IPS DF 4.7 (cell line): ENCODE measurements at regions not wholly inside any gene's neighbourhood (a gene's known extent, or its start where the extent isn't known, plus 50 kb on each side); places are given as distances from the start of the nearest gene placed in this dataset.

Experiments used
- DNase-seq: peaks from one replicate; pipeline ENCODE4 v3.0.0-alpha.2; 2013; ENCODE audit warnings: low spot score; ENCODE audit errors: extremely low read depth

DNA sequence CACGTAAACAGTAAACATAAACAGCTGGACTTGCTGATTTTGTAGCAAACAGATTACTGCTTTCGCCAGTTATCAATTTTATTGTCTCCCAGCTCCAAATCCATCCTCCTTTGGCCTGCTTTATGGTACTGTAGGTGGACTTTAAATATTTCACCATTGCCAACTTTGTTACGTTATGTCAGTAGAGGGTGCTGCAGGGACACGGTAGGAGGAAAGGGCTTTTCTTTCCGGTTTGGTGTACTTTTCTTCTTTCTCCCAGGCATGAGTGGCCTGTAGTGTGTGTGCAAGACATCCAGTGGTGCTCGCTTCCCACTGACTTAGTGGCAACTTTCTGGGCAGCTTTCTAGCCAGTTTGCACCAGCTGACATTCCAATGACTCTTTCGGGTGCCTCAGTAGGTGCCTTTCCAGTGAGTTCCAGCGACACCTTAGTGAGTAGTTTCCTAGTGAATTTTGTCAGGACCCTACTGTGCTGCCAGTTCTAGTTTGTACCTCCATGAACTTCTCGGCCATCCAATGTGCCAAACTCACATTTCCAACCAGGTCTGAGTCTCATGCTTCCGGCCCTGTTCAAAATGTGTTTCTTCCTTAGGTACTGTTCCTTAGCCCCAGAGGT is 267.6 kb upstream of the TENM4 start:
- DNase-seq, result peak; percentile 53

DNA sequence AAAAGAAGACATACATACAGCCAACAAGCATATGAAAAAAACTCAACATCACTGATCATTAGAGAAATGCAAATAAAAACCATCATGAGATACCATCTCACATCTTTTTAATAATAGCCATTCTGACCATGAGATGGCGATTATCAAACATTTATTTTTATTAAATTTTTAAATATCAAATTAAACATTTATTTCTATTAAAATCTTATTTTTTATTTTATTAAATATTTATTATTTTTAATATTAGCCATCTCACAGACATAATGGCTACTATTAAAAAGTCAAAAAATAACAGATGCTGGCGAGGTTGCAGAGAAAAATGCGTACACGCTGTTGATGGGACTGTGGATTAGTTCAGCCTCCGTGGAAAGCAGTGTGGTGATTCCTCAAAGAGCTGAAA is 264.8 kb upstream of the TENM4 start:
- DNase-seq, result no peak

DNA sequence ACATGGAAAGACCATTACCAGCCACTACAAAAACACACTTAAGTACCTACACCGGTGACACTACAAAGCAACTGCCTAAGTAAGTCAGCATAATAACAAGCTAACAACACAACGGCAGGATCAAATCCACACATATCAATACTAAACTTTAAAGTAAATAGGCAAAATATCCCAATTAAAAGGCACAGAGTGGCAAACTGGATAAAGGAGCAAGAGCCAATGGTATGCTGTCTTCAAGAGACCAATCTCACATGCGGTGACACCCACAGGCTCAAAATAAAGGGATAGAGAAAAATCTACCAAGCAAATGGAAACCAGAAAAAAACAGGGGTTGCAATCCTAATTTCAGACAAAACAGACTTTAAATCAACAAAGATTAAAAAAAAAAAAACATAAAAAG is 261.5 kb upstream of the TENM4 start:
- DNase-seq, result no peak

DNA sequence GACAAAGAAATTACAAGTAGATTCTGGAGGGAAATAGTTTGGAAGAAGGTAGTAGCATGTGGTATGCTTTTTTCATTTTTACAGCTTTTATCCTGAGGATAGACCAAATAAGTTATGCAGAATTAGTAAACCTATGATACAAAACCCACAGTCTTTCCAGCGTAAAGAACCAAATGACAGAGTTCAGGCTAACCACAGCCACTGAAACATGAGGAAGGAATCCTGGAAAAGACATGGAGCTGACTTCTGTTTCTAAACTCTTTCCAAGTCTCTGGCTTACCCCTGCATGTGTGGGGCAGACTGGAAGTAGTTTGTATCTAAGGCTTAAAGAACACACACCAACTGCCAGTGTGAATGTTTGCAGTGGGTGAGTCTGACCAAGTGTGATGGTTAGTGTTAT is 258.4 kb upstream of the TENM4 start:
- DNase-seq, result no peak

DNA sequence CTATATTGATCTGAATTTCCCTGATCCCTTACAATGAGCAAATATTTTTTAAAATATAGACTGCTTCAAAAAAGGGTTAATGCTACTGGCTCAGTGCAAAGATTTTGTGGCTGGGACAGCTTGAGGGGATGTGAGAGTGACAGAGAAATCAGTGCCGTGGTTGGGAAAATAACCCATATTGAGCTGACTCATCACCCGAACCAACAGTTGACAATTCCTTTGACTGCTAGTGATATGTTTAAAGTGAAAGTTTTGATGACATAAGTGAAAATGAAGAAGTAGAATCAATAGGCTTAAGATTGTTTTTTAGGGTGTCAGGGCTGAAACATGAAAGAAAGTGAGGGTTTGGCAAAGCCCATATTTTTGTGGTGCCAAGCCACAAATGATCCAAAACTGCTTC is 257.1 kb upstream of the TENM4 start:
- DNase-seq, result no peak

DNA sequence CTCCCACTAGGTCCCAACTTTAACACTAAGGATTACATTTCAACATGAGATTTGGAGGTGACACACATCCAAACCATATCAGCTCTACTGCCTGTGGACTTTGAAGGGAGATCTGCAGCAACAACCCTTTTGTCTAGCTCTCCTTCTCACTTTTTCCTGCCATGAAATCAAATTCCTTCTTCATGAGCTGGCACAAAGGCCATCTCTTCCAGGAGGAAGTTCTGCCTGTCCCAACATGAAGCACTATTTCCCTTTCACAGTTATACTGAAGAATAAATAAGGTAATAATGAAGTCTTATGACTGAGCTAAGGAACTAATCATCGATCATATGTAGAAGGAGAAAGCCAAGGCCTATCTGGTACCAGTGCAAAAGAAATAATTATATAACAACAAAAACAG is 253.5 kb upstream of the TENM4 start:
- no peak for DNase-seq

DNA sequence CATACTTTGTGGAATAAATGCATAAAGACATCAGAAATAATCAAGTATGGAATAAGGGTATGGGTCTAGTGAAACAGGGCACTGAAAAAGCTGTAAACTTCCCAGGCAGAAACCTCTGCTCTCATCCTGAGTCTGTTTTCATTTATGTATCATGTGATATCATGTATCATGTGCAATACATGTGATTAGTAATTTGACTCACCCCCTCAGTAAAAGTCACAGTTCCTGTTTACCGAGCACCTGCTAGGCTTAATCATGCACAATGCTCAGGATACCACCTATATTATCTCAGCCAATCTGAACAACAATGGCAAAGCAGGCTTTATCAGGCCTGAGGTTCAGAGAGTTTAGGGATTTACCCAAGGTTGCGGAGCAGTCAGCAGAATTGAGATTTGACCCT is 250.6 kb upstream of the TENM4 start:
- DNase-seq, result no peak

DNA sequence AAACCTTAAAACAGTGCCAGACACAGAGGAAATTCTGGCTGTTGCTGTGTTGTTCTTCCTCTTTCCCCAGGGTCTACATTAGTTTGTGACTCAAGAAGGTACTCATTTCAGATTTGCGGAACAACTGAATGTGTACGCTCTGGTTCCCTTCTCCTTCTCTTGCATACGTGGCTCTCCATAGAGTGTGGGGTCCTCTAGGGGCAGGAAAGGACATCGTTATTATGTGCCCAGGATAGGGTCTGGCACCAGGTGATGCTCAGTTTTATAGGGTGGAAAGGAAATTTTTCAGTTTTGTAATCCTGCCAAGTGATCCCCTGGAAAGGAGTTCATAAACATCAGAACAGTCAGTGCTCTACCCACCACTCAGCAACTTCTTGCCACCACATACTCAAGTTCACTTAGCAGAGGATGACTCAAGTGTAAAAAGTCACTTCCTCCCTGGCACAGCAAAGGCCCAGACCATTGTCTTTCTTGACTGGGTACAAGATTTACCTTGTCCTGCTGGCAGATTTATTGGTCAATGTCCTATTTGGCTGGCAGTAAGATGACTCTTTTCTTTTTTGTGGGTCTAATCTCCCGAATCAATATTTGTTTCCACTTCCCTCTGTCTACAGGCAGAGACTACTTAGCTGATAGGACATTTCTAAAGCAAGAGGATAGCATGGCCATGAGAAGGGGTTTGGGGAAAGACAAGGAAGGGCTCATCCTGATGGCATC is 246.0 kb upstream of the TENM4 start:
- no peak for DNase-seq

DNA sequence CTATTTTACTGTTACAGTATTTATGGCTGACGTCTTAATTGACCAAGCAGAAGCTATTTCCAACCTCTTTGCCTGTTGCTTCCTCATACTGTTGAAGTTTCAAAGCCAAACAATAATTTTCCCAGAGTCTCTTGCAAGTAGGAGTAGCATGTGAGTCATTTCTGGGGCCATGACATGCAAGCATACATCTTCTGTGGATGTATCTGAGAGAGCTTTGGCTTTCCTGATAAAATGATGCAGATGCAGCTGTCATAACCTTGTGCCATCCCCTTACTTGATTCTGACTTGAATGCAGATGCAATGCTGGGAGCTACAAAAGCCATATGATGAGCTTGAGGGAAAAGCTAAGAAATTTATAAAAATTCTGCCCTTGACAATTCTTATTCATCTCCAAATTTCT is 243.1 kb upstream of the TENM4 start:
- DNase-seq, result no peak

DNA sequence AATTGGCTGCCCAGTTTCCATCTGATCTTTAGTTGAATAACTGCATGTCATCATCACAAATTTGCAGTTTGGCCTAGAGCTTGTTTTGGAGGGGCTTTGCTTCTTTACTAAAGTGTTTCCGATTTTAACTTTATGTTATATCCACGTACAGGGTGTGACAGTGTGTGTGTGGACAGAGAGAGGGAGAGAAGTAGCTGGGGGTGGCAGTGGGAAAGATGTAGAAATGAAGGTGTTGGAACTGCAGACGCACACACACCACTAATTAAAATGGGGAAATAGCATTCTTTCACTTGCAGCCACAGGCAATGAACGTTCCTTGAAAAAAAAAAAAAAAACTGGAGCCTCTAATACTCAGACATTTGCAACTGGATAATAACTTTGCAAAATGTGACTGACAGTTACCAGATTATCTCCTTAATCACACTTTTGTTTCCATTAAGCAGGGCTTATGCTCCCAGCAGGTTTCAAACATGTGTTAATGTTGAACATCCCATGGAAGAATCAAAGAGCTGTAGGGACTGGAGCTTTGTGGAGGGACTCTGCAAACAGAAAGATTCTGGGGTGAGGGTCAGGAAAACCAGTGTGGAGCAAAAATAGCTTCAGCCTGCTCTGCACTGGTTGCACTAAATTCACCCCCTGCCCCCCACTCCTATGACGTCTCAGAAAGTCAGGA is 238.1 kb upstream of the TENM4 start:
- no peak for DNase-seq

DNA sequence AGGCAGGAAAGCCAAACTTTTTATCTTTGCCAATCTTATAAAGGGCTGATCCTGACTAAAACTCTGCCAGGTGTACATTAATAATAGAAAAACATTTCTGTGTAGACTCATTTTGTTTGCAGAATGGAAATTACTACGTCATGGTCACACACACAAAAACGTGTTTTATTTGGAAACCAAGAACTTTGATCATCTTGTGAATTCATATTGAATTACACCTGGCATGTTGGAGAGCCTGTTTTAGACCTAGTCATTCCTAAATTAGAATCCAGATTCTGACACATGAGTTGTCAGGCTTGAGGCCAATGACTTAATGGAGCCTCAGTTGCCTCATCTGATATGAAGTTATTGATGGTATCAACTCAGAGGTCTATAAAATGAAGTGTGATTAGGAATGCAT is 235.6 kb upstream of the TENM4 start:
- DNase-seq, result no peak

DNA sequence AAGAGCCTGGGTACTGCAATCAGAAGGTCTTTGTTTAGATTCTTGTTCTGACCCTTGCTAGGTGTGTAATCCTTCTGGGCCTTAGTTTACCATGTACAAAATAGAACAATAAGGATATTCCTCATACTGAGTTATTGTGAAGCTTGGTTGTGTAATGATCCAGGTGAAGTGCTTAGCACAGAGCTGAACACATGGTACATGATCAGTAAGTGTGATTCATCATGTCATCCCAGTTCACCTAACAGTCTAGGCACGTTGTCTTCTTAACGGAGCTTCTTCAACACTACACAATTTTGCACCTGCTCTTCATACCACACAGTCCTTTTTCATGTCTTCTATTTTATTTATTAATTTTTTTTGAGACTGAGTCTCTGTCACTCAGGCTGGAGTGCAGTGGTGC is 234.3 kb upstream of the TENM4 start:
- no peak for DNase-seq

DNA sequence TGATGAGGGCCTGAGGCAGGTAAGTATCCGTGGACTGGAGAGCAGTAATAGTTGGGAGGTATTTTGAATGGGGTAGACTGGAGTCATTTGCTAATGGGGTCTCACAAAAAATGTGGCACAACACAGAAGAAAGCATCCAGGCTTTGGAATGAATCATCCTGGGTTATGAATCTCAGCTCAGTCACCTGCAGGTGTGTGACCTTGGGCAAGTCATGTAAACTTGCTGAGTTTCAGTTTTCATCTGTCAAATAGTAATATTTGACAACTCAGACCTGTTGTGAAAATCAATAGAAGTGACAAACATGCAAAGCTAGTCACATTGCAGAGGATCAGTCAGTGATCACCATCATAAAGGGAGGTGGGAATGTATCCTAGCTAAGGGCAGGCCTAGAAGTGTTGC is 232.0 kb upstream of the TENM4 start:
- no peak for DNase-seq

DNA sequence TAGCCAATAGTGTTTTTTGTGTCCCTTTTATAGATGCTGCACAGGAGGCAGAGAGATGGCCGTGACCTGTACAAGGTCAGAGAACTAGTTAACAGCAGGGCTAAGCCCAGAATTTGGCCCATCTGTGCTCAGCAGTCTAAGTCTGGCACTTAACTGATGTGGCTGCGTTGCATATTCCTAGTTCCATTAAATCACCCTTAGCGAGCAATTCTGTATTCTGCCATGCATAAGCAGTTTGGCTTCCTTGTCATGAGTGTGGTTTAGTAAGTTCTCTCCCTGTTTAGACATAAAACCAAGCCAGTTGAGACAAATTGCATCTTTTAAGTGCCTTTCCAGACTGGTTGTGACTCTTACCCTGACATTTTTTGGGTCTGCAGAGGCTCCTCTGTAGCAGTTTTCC is 230.6 kb upstream of the TENM4 start:
- DNase-seq, result no peak

DNA sequence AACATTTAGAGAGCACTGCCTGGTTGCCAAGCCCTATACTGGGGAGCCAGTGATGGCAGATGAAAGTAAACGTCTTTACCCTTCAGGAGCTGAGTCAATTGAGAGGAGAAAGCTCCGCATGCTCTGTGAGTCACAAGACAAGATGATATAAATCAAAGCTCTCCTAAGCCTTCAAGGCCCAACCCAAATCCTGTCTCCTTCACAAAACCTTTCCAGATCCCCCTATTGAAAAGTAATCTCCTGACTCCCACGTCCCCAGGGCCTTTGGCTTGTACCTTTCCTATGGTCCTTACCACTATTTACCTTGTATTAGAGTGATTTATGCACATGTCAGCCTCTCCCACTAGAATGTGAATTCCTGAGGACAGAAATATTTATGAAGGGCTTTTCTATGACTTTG is 230.1 kb upstream of the TENM4 start:
- DNase-seq, result no peak

DNA sequence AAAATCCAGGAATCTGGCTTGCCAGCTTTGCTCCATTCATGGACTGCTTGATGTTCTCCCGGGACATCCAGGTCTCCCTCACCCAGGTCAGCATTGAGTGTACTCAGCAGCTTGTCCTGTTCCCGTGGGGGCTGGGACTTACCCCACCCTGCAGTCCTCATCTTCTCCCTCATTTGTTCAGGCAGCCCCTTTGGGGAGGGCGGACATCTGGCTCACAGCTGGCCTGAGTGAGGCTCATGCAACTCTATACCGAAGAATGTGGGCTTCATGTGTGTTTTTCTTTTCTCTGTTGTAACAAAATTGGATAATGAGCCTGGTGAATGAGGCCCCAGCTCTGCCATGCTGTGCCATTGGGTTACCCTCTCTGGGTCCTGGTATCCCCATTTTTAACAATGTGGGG is 227.7 kb upstream of the TENM4 start:
- no peak for DNase-seq

DNA sequence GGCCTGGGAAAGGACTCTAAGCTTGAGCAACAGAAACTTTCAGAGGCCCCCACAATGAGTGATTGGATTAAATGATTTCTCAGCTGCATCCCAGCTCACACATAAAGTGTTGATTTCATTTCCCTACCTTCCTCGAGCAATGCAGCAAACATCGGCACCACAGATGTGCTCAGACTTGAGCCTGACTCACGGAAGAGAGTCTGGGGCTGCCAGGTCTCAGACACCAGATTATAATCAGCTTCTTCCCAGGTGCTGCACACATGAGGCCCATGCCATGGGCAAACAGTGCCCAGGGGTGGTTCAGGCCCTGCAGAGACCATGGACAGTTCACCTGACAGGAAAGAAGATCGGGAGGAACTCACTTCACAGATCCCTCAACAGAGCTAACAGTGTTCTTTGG is 226.6 kb upstream of the TENM4 start:
- DNase-seq, result no peak

DNA sequence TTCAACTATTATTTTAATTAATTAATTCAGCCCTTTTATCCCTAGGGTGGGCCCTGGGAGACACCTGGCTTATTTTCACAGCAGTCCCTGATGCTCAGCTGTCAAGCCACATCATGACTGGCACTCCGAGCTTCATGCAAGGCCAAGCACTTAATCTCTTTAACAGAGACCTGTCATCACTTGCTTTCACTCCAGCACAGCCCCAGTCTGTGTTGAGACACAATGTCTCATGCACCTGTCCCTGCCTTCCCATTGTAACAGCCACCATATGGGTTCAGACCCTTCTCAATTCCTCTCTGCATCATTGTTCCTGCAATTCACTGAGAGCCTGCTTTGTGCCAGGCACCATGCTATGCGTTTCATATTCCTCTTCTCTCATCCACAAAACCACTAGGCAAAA is 222.2 kb upstream of the TENM4 start:
- DNase-seq, result no peak

DNA sequence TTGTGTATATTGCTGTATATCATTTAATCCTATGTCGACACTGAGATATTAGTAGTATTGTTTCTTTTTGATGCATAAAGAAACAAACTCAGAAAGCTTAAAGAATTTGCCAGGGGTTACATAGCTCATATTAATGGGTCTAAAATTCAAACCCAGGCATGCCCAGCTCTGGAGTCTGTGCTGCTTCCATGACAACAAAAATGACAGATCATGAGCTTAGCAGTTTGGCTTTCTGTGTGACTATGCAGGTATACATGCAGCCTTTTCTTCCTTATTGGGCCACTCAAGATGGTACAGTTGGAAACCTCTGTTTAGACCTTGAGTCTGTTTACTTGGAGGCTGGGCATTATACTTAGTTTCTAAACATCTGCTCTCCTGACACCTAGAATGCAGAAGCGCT is 220.5 kb upstream of the TENM4 start:
- no peak for DNase-seq

DNA sequence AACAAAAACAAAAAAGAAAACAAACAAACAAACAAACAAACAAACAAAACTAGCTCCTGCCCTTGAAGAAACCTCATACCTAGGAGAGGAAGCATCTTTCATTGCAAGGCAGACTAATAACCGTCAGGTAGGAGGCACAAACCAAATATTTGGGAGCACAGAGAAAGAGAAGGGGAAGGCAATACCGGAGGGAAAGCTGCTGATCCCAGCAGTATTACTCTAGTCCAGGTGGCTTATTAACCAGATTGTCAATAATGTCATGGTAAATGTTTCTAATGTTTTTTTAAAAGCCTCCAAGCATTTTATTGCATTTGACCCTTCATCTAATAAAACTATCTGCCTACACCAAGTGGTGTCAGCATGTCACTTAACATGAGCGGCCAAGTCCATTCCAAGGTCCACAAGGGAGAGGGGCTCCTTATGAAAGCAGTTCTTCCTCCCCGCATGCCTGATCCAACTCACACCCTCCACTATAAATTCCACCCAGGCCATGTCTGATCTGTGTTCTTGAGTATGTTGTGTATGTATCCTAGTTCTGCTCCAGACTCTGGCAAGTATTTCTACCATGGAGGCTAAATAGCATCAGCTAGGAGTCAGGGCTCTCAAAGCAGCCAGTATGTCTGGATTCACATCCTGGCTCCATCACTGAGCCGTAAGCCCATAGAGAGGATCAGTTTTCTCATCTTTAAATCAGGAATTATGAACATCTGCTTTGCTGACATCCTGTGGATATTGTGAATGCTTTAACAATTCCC is 208.1 kb upstream of the TENM4 start:
- DNase-seq, result no peak

DNA sequence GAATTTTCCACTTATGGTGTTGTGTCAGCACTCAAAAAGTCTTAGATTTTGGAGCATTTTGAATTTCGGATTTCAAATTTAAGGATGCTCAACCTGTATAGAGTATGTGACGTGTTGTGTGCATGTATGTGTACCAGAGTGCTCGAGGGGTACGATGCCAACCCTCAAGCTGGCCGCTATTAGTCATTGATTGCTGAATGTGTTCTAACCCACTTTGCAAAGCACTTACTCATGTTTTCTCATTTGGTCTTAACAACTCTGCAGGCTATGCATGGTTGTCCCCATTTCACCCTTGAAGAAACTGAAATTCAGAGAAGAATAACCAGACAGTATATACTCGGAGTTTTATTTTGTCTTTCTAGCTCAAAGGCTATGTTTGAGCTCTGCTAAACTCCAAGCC is 196.4 kb upstream of the TENM4 start:
- DNase-seq, result no peak

DNA sequence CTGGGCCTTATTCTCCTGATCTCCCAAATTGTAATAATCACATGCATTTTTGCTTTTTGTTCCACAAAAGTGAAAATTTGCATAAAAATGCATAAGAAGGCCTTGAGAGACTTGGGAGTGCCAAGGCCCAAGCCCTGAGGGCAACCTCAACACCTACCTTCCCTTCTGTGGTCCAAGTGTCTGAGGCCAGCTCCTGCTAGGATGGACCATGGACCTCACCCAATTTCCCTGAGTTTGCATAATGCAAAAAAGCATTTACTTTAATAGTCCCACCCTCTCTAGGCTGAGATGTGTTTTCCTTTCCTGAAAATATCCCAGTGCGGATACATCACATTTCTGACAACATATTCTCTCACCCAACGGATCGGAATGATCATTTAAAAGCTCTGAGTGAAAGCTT is 194.1 kb upstream of the TENM4 start:
- DNase-seq, result no peak
